H1 (cell line): ENCODE measurements at regions not wholly inside any gene's neighbourhood (a gene's known extent, or its start where the extent isn't known, plus 50 kb on each side); places are given as distances from the start of the nearest gene placed in this dataset.

ENCODE experiments used
- CTCF ChIA-PET: fragments of 300-600 bp; sonication (Branson Sonifier 250); formaldehyde crosslinking; loops from one replicate; lab custom pipeline; 2021; ENCODE audit not compliant: partially characterized antibody; lab: Charles Lee
- POLR2A ChIA-PET: fragments of 300-600 bp; sonication (Branson Sonifier 250); formaldehyde crosslinking; loops from one replicate; lab custom pipeline; 2021; ENCODE audit warnings: inconsistent platforms; ENCODE audit not compliant: partially characterized antibody; lab: Charles Lee
- DNase-seq, 2 experiments: peaks; one replicate each; pipeline versions ENCODE4 v3.0.0 to v3.0.0-alpha.2; 2010 to 2022; ENCODE audit warnings: low spot score in 2 of 2, low read depth in 1 of 2, mixed read lengths in 1 of 2
- FAIRE-seq: peaks from 2 replicates; lab custom pipeline; 2011; peaks lifted over from hg19 to GRCh38; lab: Jason Lieb, UNC
- H2AFZ ChIP-seq: 2 replicates; pipeline ENCODE4 v1.8.1; 2012; ENCODE audit warnings: low read length, inconsistent platforms
- H2AK5ac ChIP-seq: 2 replicates; pipeline ENCODE4 v1.6.1; 2013; ENCODE audit warnings: low read depth, low read length
- H2BK120ac ChIP-seq: replicated peaks from 2 replicates; pipeline ENCODE3; 2013; ENCODE audit warnings: low read depth, low read length, inconsistent platforms
- H2BK12ac ChIP-seq: 2 replicates; pipeline ENCODE4 v1.6.1; 2013; ENCODE audit warnings: low read depth, low read length
- H2BK15ac ChIP-seq: 2 replicates; pipeline ENCODE4 v1.6.1; 2013; ENCODE audit warnings: low read length
- H2BK20ac ChIP-seq: 2 replicates; pipeline ENCODE4 v1.6.1; 2013; ENCODE audit warnings: low read length
- H2BK5ac ChIP-seq: 2 replicates; pipeline ENCODE4 v1.6.1; 2013; ENCODE audit warnings: low read depth, low read length
- H3K14ac ChIP-seq: 2 replicates; pipeline ENCODE4 v1.6.1; 2013; ENCODE audit warnings: inconsistent platforms; ENCODE audit not compliant: insufficient read length
- H3K18ac ChIP-seq: 2 replicates; pipeline ENCODE4 v1.6.1; 2013; ENCODE audit warnings: low read length; ENCODE audit errors: extremely low read depth
- H3K23ac ChIP-seq: 2 replicates; pipeline ENCODE4 v1.6.1; 2013; ENCODE audit warnings: inconsistent platforms; ENCODE audit not compliant: insufficient read length
- H3K23me2 ChIP-seq: 2 replicates; pipeline ENCODE4 v1.6.1; 2013; ENCODE audit warnings: low read depth, low read length
- H3K27ac ChIP-seq: 2 replicates; pipeline ENCODE4 v1.6.1; 2011; ENCODE audit warnings: low read depth, low read length, inconsistent platforms
- H3K27me3 ChIP-seq, 4 experiments: replicated peaks in 1 of 4; 1 replicate in 1 of 4; 2 replicates in 3 of 4; pipeline versions ENCODE4 v1.6.1 to v1.8.1; 2011 to 2013; ENCODE audit warnings: low read length in 3 of 4, mild to moderate bottlenecking in 3 of 4, inconsistent platforms in 2 of 4, mixed read lengths in 2 of 4, moderate library complexity in 1 of 4; ENCODE audit not compliant: control insufficient read depth in 3 of 4, insufficient read depth in 3 of 4; ENCODE audit errors: extremely low read depth in 1 of 4
- H3K36me3 ChIP-seq, 4 experiments: 2 replicates each; pipeline versions ENCODE4 v1.6.1 to v1.8.1; 2011 to 2013; ENCODE audit warnings: mild to moderate bottlenecking in 4 of 4, low read length in 3 of 4, moderate library complexity in 2 of 4, control low read depth in 1 of 4, inconsistent platforms in 1 of 4; ENCODE audit not compliant: insufficient read depth in 4 of 4, control insufficient read depth in 2 of 4
- H3K4ac ChIP-seq: replicated peaks from 2 replicates; pipeline ENCODE3; 2013; ENCODE audit warnings: low read length, low read depth, mixed read lengths, inconsistent platforms; ENCODE audit not compliant: insufficient read length
- H3K4me1 ChIP-seq, 4 experiments: replicated peaks in 1 of 4; 1 replicate in 1 of 4; 2 replicates in 3 of 4; pipeline versions ENCODE4 v1.6.1 to v1.8.1; 2011 to 2013; ENCODE audit warnings: low read length in 3 of 4, inconsistent platforms in 2 of 4, mixed read lengths in 1 of 4; ENCODE audit not compliant: insufficient read depth in 4 of 4, control insufficient read depth in 3 of 4
- H3K4me2 ChIP-seq, 2 experiments: 2 replicates each; pipeline versions ENCODE4 v1.6.1 to v1.8.1; 2011 to 2013; ENCODE audit warnings: low read depth in 2 of 2, low read length in 2 of 2, control low read depth in 1 of 2, inconsistent platforms in 1 of 2, mild to moderate bottlenecking in 1 of 2; ENCODE audit not compliant: insufficient read depth in 1 of 2
- H3K4me3 ChIP-seq, 4 experiments: fragments of 200-600, 300-600 bp in 1 of 4; sonication (generic), shearing (Covaris generic), sonication (Bioruptor Twin) in 1 of 4; 2 replicates each; pipeline versions ENCODE4 v1.5.1 to v1.8.1; 2011 to 2016; ENCODE audit warnings: low read length in 4 of 4, low read depth in 3 of 4, control low read depth in 2 of 4, inconsistent platforms in 2 of 4, mild to moderate bottlenecking in 2 of 4, mixed read lengths in 1 of 4, moderate library complexity in 1 of 4; ENCODE audit not compliant: insufficient read depth in 2 of 4; ENCODE audit errors: extremely low read depth in 1 of 4
- H3K56ac ChIP-seq: replicated peaks from 2 replicates; pipeline ENCODE3; 2013; ENCODE audit warnings: low read depth, mild to moderate bottlenecking, mixed read lengths, low read length, inconsistent platforms; ENCODE audit not compliant: insufficient read length
- H3K79me1 ChIP-seq: 2 replicates; pipeline ENCODE4 v1.6.1; 2013; ENCODE audit warnings: low read depth, low read length, control low read depth
- H3K79me2 ChIP-seq, 2 experiments: 2 replicates each; pipeline versions ENCODE4 v1.6.1 to v1.8.1; 2012 to 2013; ENCODE audit warnings: low read length in 2 of 2, mild to moderate bottlenecking in 2 of 2, inconsistent platforms in 1 of 2; ENCODE audit not compliant: insufficient read depth in 2 of 2, control insufficient read depth in 1 of 2
- H3K9ac ChIP-seq, 4 experiments: replicated peaks in 1 of 4; 1 replicate in 1 of 4; 2 replicates in 3 of 4; pipeline versions ENCODE4 v1.6.1 to v1.8.1; 2011 to 2013; ENCODE audit warnings: low read depth in 3 of 4, low read length in 3 of 4, control low read depth in 2 of 4, mild to moderate bottlenecking in 2 of 4, moderate library complexity in 2 of 4, inconsistent platforms in 1 of 4; ENCODE audit errors: extremely low read depth in 1 of 4
- H3K9me3 ChIP-seq, 2 experiments: 2 replicates each; pipeline versions ENCODE4 v1.6.1 to v1.8.1; 2012 to 2013; ENCODE audit warnings: mild to moderate bottlenecking in 2 of 2, moderate library complexity in 2 of 2, control low read depth in 1 of 2, inconsistent platforms in 1 of 2, low read depth in 1 of 2, low read length in 1 of 2, mixed read lengths in 1 of 2; ENCODE audit not compliant: insufficient read depth in 2 of 2
- H4K20me1 ChIP-seq, 2 experiments: replicated peaks in 1 of 2; 2 replicates each; pipeline versions ENCODE3 to v1.8.1; 2011 to 2013; ENCODE audit warnings: inconsistent platforms in 2 of 2, low read length in 2 of 2, mild to moderate bottlenecking in 1 of 2; ENCODE audit not compliant: insufficient read depth in 2 of 2, control insufficient read depth in 1 of 2
- H4K5ac ChIP-seq: 2 replicates; pipeline ENCODE4 v1.6.1; 2013; ENCODE audit warnings: low read length, low read depth, mixed read lengths, inconsistent platforms; ENCODE audit not compliant: insufficient read length
- H4K8ac ChIP-seq: 2 replicates; pipeline ENCODE4 v1.8.0; 2013; ENCODE audit warnings: mild to moderate bottlenecking, moderate library complexity, low read length, inconsistent platforms; ENCODE audit not compliant: insufficient read depth; ENCODE audit errors: extremely low read depth
- H4K91ac ChIP-seq: replicated peaks from 2 replicates; pipeline ENCODE3; 2013; ENCODE audit warnings: low read length, mixed read lengths, inconsistent platforms; ENCODE audit not compliant: insufficient read length
- CHD1 ChIP-seq: IDR thresholded peaks from 2 replicates; pipeline ENCODE4 v1.6.1; 2012; ENCODE audit warnings: low read depth, low read length, improper control_type of control experiment
- TCF12 ChIP-seq: IDR thresholded peaks from 2 replicates; pipeline ENCODE4 v1.6.1; 2011; ENCODE audit warnings: low read depth, mild to moderate bottlenecking, low read length
- WGBS, 2 experiments: shearing (Covaris generic) in 1 of 2; methylation state at CpG; one replicate each; pipeline versions ENCODE4 v1.1.6 to v1.1.7; 2013 to 2015; ENCODE audit warnings: low lambda C conversion rate in 2 of 2, mixed read lengths in 2 of 2, inconsistent platforms in 1 of 2, low coverage in 1 of 2, missing lambda C conversion rate in 1 of 2; ENCODE audit not compliant: insufficient replicate concordance in 2 of 2, insufficient coverage in 1 of 2, insufficient read length in 1 of 2; ENCODE audit errors: extremely low coverage in 1 of 2, missing lambda C conversion rate in 1 of 2; 5-methylcytosine and 5-hydroxymethylcytosine counted together

GRCh38 chr20:51204051-51204715 lies 181.3 kb upstream of the KCNG1 start:
- H3K36me3 ChIP-seq = no peaks in the 10 kb centered on the region; a peak in 1 of 8 replicates
- no peaks in the 10 kb centered on the region for H3K4me1 ChIP-seq
- no peak overlapping the region for H3K23ac ChIP-seq
- TF ChIP-seq TCF12 (no peak), CHD1 (no peak)
- no peak overlapping the region for H3K4me3 ChIP-seq
- no peak overlapping the region for H3K9ac ChIP-seq
- no peak overlapping the region for H4K8ac ChIP-seq
- WGBS, 2 experiments = 88% methylated on average over 3 of the region's 3 CpGs; no CpG with 5 or more reads in 1 of the 2 experiments
- no peaks in the 10 kb centered on the region for H3K9me3 ChIP-seq
- H2BK120ac ChIP-seq = no peak overlapping the region
- H2BK12ac ChIP-seq = no peak overlapping the region
- POLR2A ChIA-PET = interaction anchor here (1.9 kb wide), 1 partner anchor 273 kb away, joined by 3 read pairs; the partner anchor contains the start of gene ADNP
- H3K4me2 ChIP-seq = no peak overlapping the region
- no peak overlapping the region for H4K91ac ChIP-seq
- H3K27me3 ChIP-seq = no peaks in the 10 kb centered on the region
- no peak overlapping the region for H2BK15ac ChIP-seq
- no peak overlapping the region for H2BK5ac ChIP-seq
- H4K5ac ChIP-seq = no peak overlapping the region
- no peak for DNase-seq
- no peak overlapping the region for H2AFZ ChIP-seq
- H2AK5ac ChIP-seq = no peak overlapping the region
- no peaks in the 10 kb centered on the region for H3K79me2 ChIP-seq
- H3K4ac ChIP-seq = no peak overlapping the region
- H3K23me2 ChIP-seq = no peaks in the 10 kb centered on the region
- H3K27ac ChIP-seq = no peak overlapping the region
- no peak for FAIRE-seq
- H3K56ac ChIP-seq = no peak overlapping the region
- no peaks in the 10 kb centered on the region for H3K79me1 ChIP-seq
- H4K20me1 ChIP-seq = no peaks in the 10 kb centered on the region
- no peak overlapping the region for H3K14ac ChIP-seq
- CTCF ChIA-PET = interaction anchor here (1.0 to 1.8 kb wide), 3 partner anchors 8 to 103 kb away, joined by 3 to 8 read pairs (median 3); no protein-coding TSS in a partner anchor
- H2BK20ac ChIP-seq = no peak overlapping the region
- no peak overlapping the region for H3K18ac ChIP-seq
